Superior temporal gyrus (tissue), 1 donor: ENCODE measurements at regions not wholly inside any gene's neighbourhood (a gene's known extent, or its start where the extent isn't known, plus 50 kb on each side); places are given as distances from the start of the nearest gene placed in this dataset.

Experiments
- DNase-seq: peaks from one replicate; pipeline ENCODE4 v3.0.0-alpha.2; 2016; ENCODE audit errors: extremely low spot score

GRCh38 chr3:115325539-115325938 is 178.5 kb upstream of the ZBTB20 start:
- no peak for DNase-seq

- no peak for DNase-seq
These were observed 183.3 kb upstream of the ZBTB20 start for GRCh38 chr3:115330430-115330829.

- no peak for DNase-seq
These were observed 185.9 kb upstream of the ZBTB20 start for GRCh38 chr3:115332998-115333397.

GRCh38 chr3:115336836-115337235 is 189.7 kb upstream of the ZBTB20 start:
- no peak for DNase-seq

- DNase-seq = no peak
These were observed 193.5 kb upstream of the ZBTB20 start for GRCh38 chr3:115340586-115340985.

- peak; percentile 37 for DNase-seq
These were observed 194.1 kb upstream of the ZBTB20 start for GRCh38 chr3:115341208-115341607.

GRCh38 chr3:115347737-115348136 is 200.6 kb upstream of the ZBTB20 start:
- DNase-seq = no peak

GRCh38 chr3:115348412-115348811 is 201.3 kb upstream of the ZBTB20 start:
- no peak for DNase-seq

- no peak for DNase-seq
These were observed 202.1 kb upstream of the ZBTB20 start for GRCh38 chr3:115348951-115349745.

GRCh38 chr3:115350606-115351005 is 203.5 kb upstream of the ZBTB20 start:
- no peak for DNase-seq

- DNase-seq = no peak
These were observed 204.1 kb upstream of the ZBTB20 start for GRCh38 chr3:115351193-115351592.

- no peak for DNase-seq
These were observed 206.9 kb upstream of the ZBTB20 start for GRCh38 chr3:115354010-115354409.

- no peak for DNase-seq
These were observed 210.4 kb upstream of the ZBTB20 start for GRCh38 chr3:115357456-115357855.

GRCh38 chr3:115359536-115359935 is 212.4 kb upstream of the ZBTB20 start:
- no peak for DNase-seq

- DNase-seq = no peak
These were observed 214.7 kb upstream of the ZBTB20 start for GRCh38 chr3:115361806-115362205.

- no peak for DNase-seq
These were observed 216.0 kb upstream of the ZBTB20 start for GRCh38 chr3:115363071-115363470.

GRCh38 chr3:115369021-115369420 is 221.9 kb upstream of the ZBTB20 start:
- DNase-seq = no peak

GRCh38 chr3:115375362-115375761 is 228.3 kb upstream of the ZBTB20 start:
- DNase-seq = no peak

GRCh38 chr3:115380883-115381572 is 233.9 kb upstream of the ZBTB20 start:
- peak; percentile 17 for DNase-seq

GRCh38 chr3:115381573-115381912 is 234.5 kb upstream of the ZBTB20 start:
- peak; percentile 69 for DNase-seq

GRCh38 chr3:115381931-115382330 is 234.8 kb upstream of the ZBTB20 start:
- no peak for DNase-seq

- DNase-seq = no peak
These were observed 237.3 kb upstream of the ZBTB20 start for GRCh38 chr3:115384381-115384780.
